HEK293T (cell line): ENCODE measurements at regions not wholly inside any gene's neighbourhood (a gene's known extent, or its start where the extent isn't known, plus 50 kb on each side); places are given as distances from the start of the nearest gene placed in this dataset.

Experiments
- BHLHE40 ChIP-seq: fragments of 450-650 bp; IDR thresholded peaks from 2 replicates; pipeline ENCODE4 v1.6.1; 2016; ENCODE audit warnings: mild to moderate bottlenecking, moderate library complexity, borderline replicate concordance
- CTBP1 ChIP-seq: fragments of 450-650 bp; IDR thresholded peaks from 2 replicates; pipeline ENCODE4 v1.6.1; 2016; ENCODE audit warnings: borderline replicate concordance
- FOXM1 ChIP-seq: fragments of 450-650 bp; IDR thresholded peaks from 2 replicates; pipeline ENCODE4 v1.6.1; 2017; ENCODE audit warnings: mild to moderate bottlenecking, borderline replicate concordance
- L3MBTL2 ChIP-seq: fragments of 450-650 bp; conservative IDR thresholded peaks from 2 replicates; pipeline ENCODE4 v1.6.1; 2016; ENCODE audit warnings: mild to moderate bottlenecking
- LEF1 ChIP-seq: fragments of 450-650 bp; IDR thresholded peaks from 2 replicates; pipeline ENCODE4 v1.6.1; 2017; ENCODE audit warnings: mild to moderate bottlenecking, borderline replicate concordance
- NFRKB ChIP-seq: fragments of 450-650 bp; IDR thresholded peaks from 2 replicates; pipeline ENCODE4 v1.6.1; 2016; ENCODE audit warnings: mild to moderate bottlenecking, moderate library complexity
- PKNOX1 ChIP-seq: fragments of 450-650 bp; IDR thresholded peaks from 2 replicates; pipeline ENCODE4 v1.6.1; 2016
- SP1 ChIP-seq: fragments of 450-650 bp; IDR thresholded peaks from 2 replicates; pipeline ENCODE4 v1.6.1; 2017
- SUZ12 ChIP-seq: fragments of 450-650 bp; IDR thresholded peaks from 2 replicates; pipeline ENCODE4 v1.6.1; 2016; ENCODE audit warnings: mild to moderate bottlenecking
- TARDBP ChIP-seq: fragments of 450-650 bp; IDR thresholded peaks from 2 replicates; pipeline ENCODE4 v1.6.1; 2016

GRCh38 chr20:51094221-51094620, 71.3 kb upstream of the KCNG1 start:
- TF ChIP-seq TARDBP (no peak), SUZ12 (no peak), NFRKB (no peak), SP1 (no peak), BHLHE40 (no peak), LEF1 (no peak), L3MBTL2 (no peak), FOXM1 (no peak), CTBP1 (no peak), PKNOX1 (no peak)
